ENCODE measurements at regions not wholly inside any gene's neighbourhood (a gene's known extent, or its start where the extent isn't known, plus 50 kb on each side); places are given as distances from the start of the nearest gene placed in this dataset.
"Not testable (repeated sequence)": the region's sequence is repeated elsewhere in the genome, so short reads cannot be mapped to it uniquely, and the experiment has no call there.

GRCh38 chr9:93893194-93893593, 62.0 kb downstream of the BARX1 start:
- no peak for ATAC-seq
- H3K9me3 ChIP-seq (ENCODE audit: control insufficient read depth, low read length, poor library complexity, severe bottlenecking), result no peaks in the 10 kb centered on the region
- H3K4me3 Mint-ChIP-seq, result no peak overlapping the region
- no peak for DNase-seq
- H3K27me3 Mint-ChIP-seq, result no peaks in the 10 kb centered on the region
- H3K4me1 Mint-ChIP-seq, result peaks cover 9% of the 10 kb centered on the region
- H3K36me3 Mint-ChIP-seq (ENCODE audit: low read depth), result no peaks in the 10 kb centered on the region
- H3K27ac Mint-ChIP-seq, result no peak overlapping the region

- Mint-ChIP-seq H3K27me3 (no peaks in the 10 kb centered on the region), H3K4me1 (peaks cover 7% of the 10 kb centered on the region), H3K27ac (no peak overlapping the region), H3K36me3 (ENCODE audit: low read depth) (no peaks in the 10 kb centered on the region), H3K4me3 (no peak overlapping the region)
- H3K9me3 ChIP-seq (ENCODE audit: control insufficient read depth, low read length, poor library complexity, severe bottlenecking), result no peaks in the 10 kb centered on the region
- ATAC-seq (no peak), DNase-seq (no peak)
Observed at GRCh38 chr9:93892748-93893147, 62.4 kb downstream of the BARX1 start.

- no peaks in the 10 kb centered on the region for H3K9me3 ChIP-seq (ENCODE audit: control insufficient read depth, low read length, poor library complexity, severe bottlenecking)
- Mint-ChIP-seq H3K27ac (no peak overlapping the region), H3K4me1 (no peaks in the 10 kb centered on the region), H3K27me3 (peaks cover 2% of the 10 kb centered on the region), H3K36me3 (ENCODE audit: low read depth) (peaks cover 2% of the 10 kb centered on the region), H3K4me3 (no peak overlapping the region)
- ATAC-seq, result no peak
- no peak for DNase-seq
Observed at GRCh38 chr9:93891549-93892310, 63.4 kb downstream of the BARX1 start.

GRCh38 chr9:93891050-93891449, 64.1 kb downstream of the BARX1 start:
- Mint-ChIP-seq H3K27me3 (peaks cover 5% of the 10 kb centered on the region), H3K4me3 (no peak overlapping the region), H3K36me3 (ENCODE audit: low read depth) (peaks cover 2% of the 10 kb centered on the region), H3K27ac (no peak overlapping the region), H3K4me1 (no peaks in the 10 kb centered on the region)
- ATAC-seq (no peak), DNase-seq (no peak)
- H3K9me3 ChIP-seq (ENCODE audit: control insufficient read depth, low read length, poor library complexity, severe bottlenecking), result no peaks in the 10 kb centered on the region

- no peak overlapping the region for H3K4me3 Mint-ChIP-seq
- no peaks in the 10 kb centered on the region for H3K9me3 ChIP-seq (ENCODE audit: control insufficient read depth, low read length, poor library complexity, severe bottlenecking)
- H3K27ac Mint-ChIP-seq, result no peak overlapping the region
- DNase-seq (no peak), ATAC-seq (no peak)
- peaks cover 5% of the 10 kb centered on the region for H3K27me3 Mint-ChIP-seq
- H3K36me3 Mint-ChIP-seq (ENCODE audit: low read depth), result peaks cover 2% of the 10 kb centered on the region
- H3K4me1 Mint-ChIP-seq, result no peaks in the 10 kb centered on the region
Observed at GRCh38 chr9:93890436-93890935, 64.7 kb downstream of the BARX1 start.

- no peaks in the 10 kb centered on the region for H3K9me3 ChIP-seq (ENCODE audit: control insufficient read depth, low read length, poor library complexity, severe bottlenecking)
- no peaks in the 10 kb centered on the region for H3K4me1 Mint-ChIP-seq
- no peak overlapping the region for H3K4me3 Mint-ChIP-seq
- ATAC-seq, result no peak
- no peak overlapping the region for H3K27ac Mint-ChIP-seq
- peaks cover 2% of the 10 kb centered on the region for H3K36me3 Mint-ChIP-seq (ENCODE audit: low read depth)
- no peak for DNase-seq
- peaks cover 22% of the 10 kb centered on the region for H3K27me3 Mint-ChIP-seq
Observed at GRCh38 chr9:93886911-93887310, 68.2 kb downstream of the BARX1 start.

GRCh38 chr9:93884808-93885207, 70.3 kb downstream of the BARX1 start:
- no peaks in the 10 kb centered on the region for H3K4me1 Mint-ChIP-seq
- peaks cover 32% of the 10 kb centered on the region for H3K27me3 Mint-ChIP-seq
- H3K9me3 ChIP-seq (ENCODE audit: control insufficient read depth, low read length, poor library complexity, severe bottlenecking), result no peaks in the 10 kb centered on the region
- no peak overlapping the region for H3K4me3 Mint-ChIP-seq
- H3K36me3 Mint-ChIP-seq (ENCODE audit: low read depth), result peaks cover 2% of the 10 kb centered on the region
- no peak overlapping the region for H3K27ac Mint-ChIP-seq
- DNase-seq (no peak), ATAC-seq (no peak)

GRCh38 chr9:93879662-93880407, 75.3 kb downstream of the BARX1 start:
- not testable (repeated sequence) for H3K4me1 Mint-ChIP-seq; H3K36me3 Mint-ChIP-seq (ENCODE audit: low read depth); DNase-seq; H3K4me3 Mint-ChIP-seq; ATAC-seq; H3K9me3 ChIP-seq (ENCODE audit: control insufficient read depth, low read length, poor library complexity, severe bottlenecking); H3K27ac Mint-ChIP-seq
- H3K27me3 Mint-ChIP-seq, result peaks cover 25% of the 10 kb centered on the region

- H3K9me3 ChIP-seq (ENCODE audit: control insufficient read depth, low read length, poor library complexity, severe bottlenecking), result peaks cover 10% of the 10 kb centered on the region
- Mint-ChIP-seq H3K4me3 (no peak overlapping the region), H3K4me1 (no peaks in the 10 kb centered on the region), H3K36me3 (ENCODE audit: low read depth) (peaks cover 4% of the 10 kb centered on the region), H3K27ac (no peak overlapping the region), H3K27me3 (peaks cover 8% of the 10 kb centered on the region)
- DNase-seq (no peak), ATAC-seq (no peak)
Observed at GRCh38 chr9:93875330-93875729, 79.8 kb downstream of the BARX1 start.

GRCh38 chr9:93874242-93874641, 80.9 kb downstream of the BARX1 start:
- DNase-seq (no peak), ATAC-seq (no peak)
- H3K36me3 Mint-ChIP-seq (ENCODE audit: low read depth), result peaks cover 4% of the 10 kb centered on the region
- H3K9me3 ChIP-seq (ENCODE audit: control insufficient read depth, low read length, poor library complexity, severe bottlenecking), result peaks cover 10% of the 10 kb centered on the region
- no peak overlapping the region for H3K27ac Mint-ChIP-seq
- peaks cover 10% of the 10 kb centered on the region for H3K27me3 Mint-ChIP-seq
- no peaks in the 10 kb centered on the region for H3K4me1 Mint-ChIP-seq
- H3K4me3 Mint-ChIP-seq, result no peak overlapping the region

- Mint-ChIP-seq H3K4me1 (no peaks in the 10 kb centered on the region), H3K27me3 (peaks cover 30% of the 10 kb centered on the region), H3K4me3 (no peak overlapping the region), H3K36me3 (ENCODE audit: low read depth) (peaks cover 7% of the 10 kb centered on the region), H3K27ac (no peak overlapping the region)
- ATAC-seq, result no peak
- peaks cover 10% of the 10 kb centered on the region for H3K9me3 ChIP-seq (ENCODE audit: control insufficient read depth, low read length, poor library complexity, severe bottlenecking)
- no peak for DNase-seq
Observed at GRCh38 chr9:93871286-93871685, 83.9 kb downstream of the BARX1 start.

- H3K36me3 Mint-ChIP-seq (ENCODE audit: low read depth), result peaks cover 6% of the 10 kb centered on the region
- peaks cover 40% of the 10 kb centered on the region for H3K27me3 Mint-ChIP-seq
- no peak overlapping the region for H3K4me3 Mint-ChIP-seq
- ATAC-seq (no peak), DNase-seq (no peak)
- no peak overlapping the region for H3K27ac Mint-ChIP-seq
- peaks cover 2% of the 10 kb centered on the region for H3K4me1 Mint-ChIP-seq
- peaks cover 5% of the 10 kb centered on the region for H3K9me3 ChIP-seq (ENCODE audit: control insufficient read depth, low read length, poor library complexity, severe bottlenecking)
Observed at GRCh38 chr9:93869863-93870262, 85.3 kb downstream of the BARX1 start.

GRCh38 chr9:93869088-93869487, 86.1 kb downstream of the BARX1 start:
- Mint-ChIP-seq H3K36me3 (ENCODE audit: low read depth) (peaks cover 9% of the 10 kb centered on the region), H3K27me3 (peaks cover 48% of the 10 kb centered on the region), H3K4me1 (peaks cover 2% of the 10 kb centered on the region), H3K4me3 (no peak overlapping the region), H3K27ac (no peak overlapping the region)
- H3K9me3 ChIP-seq (ENCODE audit: control insufficient read depth, low read length, poor library complexity, severe bottlenecking), result peaks cover 1% of the 10 kb centered on the region
- DNase-seq (no peak), ATAC-seq (no peak)

Data from T-helper 17 cell (primary cell).